ENCODE measurements at regions not wholly inside any gene's neighbourhood (a gene's known extent, or its start where the extent isn't known, plus 50 kb on each side); places are given as distances from the start of the nearest gene placed in this dataset.

- TF ChIP-seq SP1 (IDR thresholded peaks at IDR 0.05), result no peak
- TF ChIP-seq ARNT (IDR thresholded peaks at IDR 0.05), result no peak
- no peak for TF ChIP-seq FOXA1 (IDR thresholded peaks at IDR 0.05)
- no peak for TF ChIP-seq SUZ12 (IDR thresholded peaks at IDR 0.05)
- no peak for TF ChIP-seq FOXM1 (IDR thresholded peaks at IDR 0.05; ENCODE audit: borderline replicate concordance)
- no peak for TF ChIP-seq L3MBTL2 (conservative IDR thresholded peaks at IDR 0.05)
- no peak for TF ChIP-seq HDGF (IDR thresholded peaks at IDR 0.05; ENCODE audit: borderline replicate concordance)
- TF ChIP-seq BHLHE40 (IDR thresholded peaks at IDR 0.05; ENCODE audit: borderline replicate concordance), result no peak
These were observed 774.7 kb downstream of the C12orf50 start for GRCh38 chr12:87254381-87255030.

Data from HEK293T (cell line).